SK-N-MC (cell line): ENCODE measurements at regions not wholly inside any gene's neighbourhood (a gene's known extent, or its start where the extent isn't known, plus 50 kb on each side); places are given as distances from the start of the nearest gene placed in this dataset.

ENCODE experiments used
- EZH2 ChIP-seq: fragments of 200-600 bp; sonication (generic); IDR thresholded peaks from one replicate; pipeline ENCODE4 v1.6.1; 2017; ENCODE audit warnings: antibody characterized with exemption
- POLR2AphosphoS5 ChIP-seq: IDR thresholded peaks from 2 replicates; pipeline ENCODE4 v1.6.1; 2012; ENCODE audit warnings: mild to moderate bottlenecking, low read depth, low read length, borderline replicate concordance

DNA sequence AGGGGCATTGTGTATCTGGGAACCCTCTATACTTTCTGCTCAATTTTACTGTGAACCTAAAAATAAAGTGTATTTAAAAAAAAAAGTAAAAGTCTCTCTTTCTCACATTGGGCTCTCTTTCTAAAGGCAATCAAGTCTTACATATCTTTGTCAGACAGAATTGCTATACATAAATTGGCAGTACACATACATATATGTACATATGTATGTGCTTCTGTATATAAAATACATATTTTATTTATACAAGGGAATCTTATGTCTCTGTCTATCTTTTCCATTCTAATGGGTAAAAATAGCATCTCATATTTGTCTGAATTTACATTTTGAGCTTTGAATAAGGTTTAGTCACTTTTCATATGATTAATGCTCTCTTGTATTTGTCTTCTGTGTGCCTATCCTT is 348.8 kb downstream of the SPATA31D1 start:
- TF ChIP-seq EZH2 (no peak), POLR2AphosphoS5 (no peak)
